H1 (cell line): ENCODE measurements at regions not wholly inside any gene's neighbourhood (a gene's known extent, or its start where the extent isn't known, plus 50 kb on each side); places are given as distances from the start of the nearest gene placed in this dataset.

Experiments used
- FOSL1 ChIP-seq: IDR thresholded peaks from 2 replicates; pipeline ENCODE4 v1.6.1; 2011; ENCODE audit warnings: mild to moderate bottlenecking, low read depth, low read length, moderate library complexity; ENCODE audit not compliant: insufficient read depth
- POLR2AphosphoS5 ChIP-seq: IDR thresholded peaks from 2 replicates; pipeline ENCODE4 v1.6.1; 2011; ENCODE audit warnings: low read depth, low read length
- POU5F1 ChIP-seq: IDR thresholded peaks from 2 replicates; pipeline ENCODE4 v1.6.1; 2011; ENCODE audit warnings: low read depth, mild to moderate bottlenecking, low read length, moderate library complexity
- SIN3A ChIP-seq, 2 experiments: IDR thresholded peaks in 1 of 2; conservative IDR thresholded peaks in 1 of 2; 2 replicates each; pipeline ENCODE4 v1.6.1; 2011 to 2012; ENCODE audit warnings: low read length in 2 of 2, improper control_type of control experiment in 1 of 2, low read depth in 1 of 2, mild to moderate bottlenecking in 1 of 2
- SIX5 ChIP-seq: IDR thresholded peaks from 2 replicates; pipeline ENCODE4 v1.6.1; 2011; ENCODE audit warnings: mild to moderate bottlenecking, low read depth, low read length
- SUZ12 ChIP-seq: fragments of 200-600 bp; sonication (generic); IDR thresholded peaks from 2 replicates; pipeline ENCODE4 v1.6.1; 2012; ENCODE audit warnings: mild to moderate bottlenecking, inconsistent platforms, low read length, moderate library complexity, mixed read lengths
- TEAD4 ChIP-seq: IDR thresholded peaks from 2 replicates; pipeline ENCODE4 v1.6.1; 2012; ENCODE audit warnings: low read depth, low read length, inconsistent platforms, mixed read lengths

DNA sequence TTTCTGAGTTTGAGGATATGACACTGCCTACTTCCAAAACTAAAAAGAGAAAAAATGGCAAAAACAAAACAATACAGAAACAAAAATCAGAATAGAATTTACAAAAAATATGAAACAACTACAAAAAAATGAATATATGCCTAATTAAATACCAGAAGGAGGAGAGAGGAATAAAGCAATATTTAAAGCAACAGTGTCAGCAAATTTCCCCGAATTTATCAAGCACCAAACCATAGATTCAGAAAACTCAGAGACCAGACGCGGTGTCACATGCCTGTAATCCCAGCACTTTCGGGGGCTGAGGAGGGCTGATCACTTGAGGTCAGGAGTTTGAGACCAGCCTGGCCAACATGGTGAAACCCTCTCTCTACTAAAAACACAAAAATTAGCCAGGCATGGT is 1360.9 kb downstream of the SI start (continued):
- TF ChIP-seq SIN3A (conservative IDR thresholded peaks at IDR 0.05 in 1 of 2, IDR thresholded peaks at IDR 0.05 in 1 of 2; ENCODE audit: low read depth in 1 of 2, low read length in 2 of 2) (no peak), POLR2AphosphoS5 (no peak), POU5F1 (no peak), SUZ12 (no peak), FOSL1 (no peak), SIX5 (no peak), TEAD4 (no peak)
- TF ChIP-seq, all 59 proteins: peak for 0
